Colonic mucosa (tissue), 4 donors: ENCODE measurements at regions not wholly inside any gene's neighbourhood (a gene's known extent, or its start where the extent isn't known, plus 50 kb on each side); places are given as distances from the start of the nearest gene placed in this dataset.

Experiments
- DNase-seq: peaks from one replicate; pipeline ENCODE4 v3.0.0-alpha.2; 2020
- H3K27ac ChIP-seq: fragments of 200-600 bp; one replicate; pipeline ENCODE4 v1.8.0; 2021
- H3K27me3 ChIP-seq: fragments of 200-600 bp; one replicate; pipeline ENCODE4 v1.8.0; 2021
- H3K36me3 ChIP-seq: fragments of 200-600 bp; one replicate; pipeline ENCODE4 v1.8.0; 2021
- H3K4me1 ChIP-seq: fragments of 200-600 bp; one replicate; pipeline ENCODE4 v1.8.0; 2021; ENCODE audit warnings: mild to moderate bottlenecking
- H3K4me3 ChIP-seq: fragments of 200-600 bp; one replicate; pipeline ENCODE4 v1.8.0; 2021
- H3K9ac ChIP-seq, 2 donors: one replicate each; pipeline ENCODE4 v1.7.0; 2013; ENCODE audit warnings: control low read depth in 2 of 2, low read depth in 2 of 2, low read length in 2 of 2
- H3K9me3 ChIP-seq: fragments of 200-600 bp; one replicate; pipeline ENCODE4 v1.8.0; 2021
- CTCF ChIP-seq: fragments of 200-600 bp; IDR thresholded peaks from one replicate; pipeline ENCODE4 v1.8.0; 2022; ENCODE audit warnings: antibody characterized with exemption, mild to moderate bottlenecking
- intact Hi-C: fragments of 100-400 bp; cut with DNase I; formaldehyde crosslinking; loops from one replicate; pipeline ENCODE4 v1.14.1; 2022
- donor health status: healthy.
- donor health status: DM: no; HTN: no; CAD: no.
- donor health status: DM: no; HTN: no; CAD: no.

- H3K27ac ChIP-seq, result no peak overlapping the region
- H3K27me3 ChIP-seq, result no peaks in the 10 kb centered on the region
- no peak overlapping the region for H3K4me3 ChIP-seq
- no peaks in the 10 kb centered on the region for H3K4me1 ChIP-seq
- no peaks in the 10 kb centered on the region for H3K9me3 ChIP-seq
- no peaks in the 10 kb centered on the region for H3K36me3 ChIP-seq
- TF ChIP-seq CTCF, result no peak
- H3K9ac ChIP-seq, result no peak overlapping the region
- intact Hi-C loops, result no loop called here
- DNase-seq, result no peak
Measured at GRCh38 chr7:156220078-156220605, 407.9 kb upstream of the SHH start.

GRCh38 chr7:156219307-156220077, 407.2 kb upstream of the SHH start:
- TF ChIP-seq CTCF, result no peak
- no peaks in the 10 kb centered on the region for H3K27me3 ChIP-seq
- no peaks in the 10 kb centered on the region for H3K36me3 ChIP-seq
- no peaks in the 10 kb centered on the region for H3K9me3 ChIP-seq
- H3K4me3 ChIP-seq, result no peak overlapping the region
- H3K4me1 ChIP-seq, result no peaks in the 10 kb centered on the region
- H3K9ac ChIP-seq, result no peak overlapping the region
- intact Hi-C loops, result no loop called here
- H3K27ac ChIP-seq, result no peak overlapping the region
- DNase-seq, result no peak

GRCh38 chr7:156218544-156219306, 406.5 kb upstream of the SHH start:
- no peak overlapping the region for H3K4me3 ChIP-seq
- no peak overlapping the region for H3K27ac ChIP-seq
- no peak overlapping the region for H3K9ac ChIP-seq
- H3K9me3 ChIP-seq, result no peaks in the 10 kb centered on the region
- H3K27me3 ChIP-seq, result no peaks in the 10 kb centered on the region
- no peak for TF ChIP-seq CTCF
- DNase-seq, result no peak
- intact Hi-C loops, result no loop called here
- H3K4me1 ChIP-seq, result no peaks in the 10 kb centered on the region
- no peaks in the 10 kb centered on the region for H3K36me3 ChIP-seq

GRCh38 chr7:156217803-156218202, 405.5 kb upstream of the SHH start:
- H3K27me3 ChIP-seq, result no peaks in the 10 kb centered on the region
- H3K9ac ChIP-seq, result no peak overlapping the region
- H3K9me3 ChIP-seq, result no peaks in the 10 kb centered on the region
- H3K4me3 ChIP-seq, result no peak overlapping the region
- DNase-seq, result no peak
- intact Hi-C loops, result no loop called here
- H3K36me3 ChIP-seq, result no peaks in the 10 kb centered on the region
- no peaks in the 10 kb centered on the region for H3K4me1 ChIP-seq
- no peak overlapping the region for H3K27ac ChIP-seq
- no peak for TF ChIP-seq CTCF

GRCh38 chr7:156209087-156209486, 396.8 kb upstream of the SHH start:
- Histone ChIP-seq H3K27ac (no peak overlapping the region), H3K9me3 (no peaks in the 10 kb centered on the region), H3K4me3 (no peak overlapping the region), H3K4me1 (no peaks in the 10 kb centered on the region), H3K27me3 (no peaks in the 10 kb centered on the region), H3K36me3 (no peaks in the 10 kb centered on the region), H3K9ac (no peak overlapping the region)
- no peak for TF ChIP-seq CTCF
- DNase-seq, result no peak
- intact Hi-C loops, result no loop called here
